Stimulated activated CD4-positive, alpha-beta T cell treated with anti-CD3 and anti-CD28 coated beads, Interleukin-4, amount 100 ng/mL, for 4 hours (primary cell): ENCODE measurements at regions not wholly inside any gene's neighbourhood (a gene's known extent, or its start where the extent isn't known, plus 50 kb on each side); places are given as distances from the start of the nearest gene placed in this dataset.

ENCODE experiments used
- DNase-seq, 2 experiments: peaks; one replicate each; pipeline ENCODE4 v3.0.0-alpha.2; 2020

DNA sequence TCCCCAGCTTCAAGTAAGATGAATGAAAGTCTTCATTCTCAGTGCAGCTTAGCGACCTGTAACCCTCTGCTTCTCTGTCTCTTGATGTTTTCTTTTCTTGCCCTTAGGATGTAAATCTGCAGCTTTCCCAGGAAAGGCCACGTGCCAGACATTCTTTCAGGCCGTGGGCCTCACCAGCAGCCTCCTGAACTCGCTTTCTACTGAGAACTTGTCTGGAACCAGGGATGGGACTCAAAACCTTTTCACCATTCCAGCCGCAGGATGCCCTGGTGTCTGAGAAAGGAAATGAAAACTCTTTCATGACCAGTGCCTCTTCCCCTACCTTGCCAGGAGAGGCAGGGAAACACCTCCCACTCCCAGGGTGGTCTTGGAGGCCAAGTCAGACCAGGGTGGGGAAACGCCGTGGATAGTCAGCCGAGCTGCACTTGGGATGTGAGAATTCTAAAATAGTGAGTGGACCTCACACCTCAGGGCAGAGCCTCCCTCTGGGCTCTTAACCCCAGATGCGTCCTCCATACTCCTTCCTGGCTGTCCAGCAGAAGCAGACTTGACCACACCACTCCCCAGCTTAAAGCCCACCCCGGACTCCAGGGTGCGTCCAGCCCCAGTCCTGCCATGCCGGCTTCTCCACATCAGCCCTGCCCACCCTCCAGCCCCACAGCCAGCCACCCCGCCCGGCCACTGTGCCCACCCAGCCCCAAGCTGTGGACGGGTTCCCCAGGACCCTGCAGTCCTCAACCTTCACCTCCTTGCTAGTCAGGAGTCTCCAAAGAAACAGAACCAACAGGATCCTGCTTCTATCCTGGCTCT, 115.5 kb downstream of the TWIST2 start:
- DNase-seq = no peak

DNA sequence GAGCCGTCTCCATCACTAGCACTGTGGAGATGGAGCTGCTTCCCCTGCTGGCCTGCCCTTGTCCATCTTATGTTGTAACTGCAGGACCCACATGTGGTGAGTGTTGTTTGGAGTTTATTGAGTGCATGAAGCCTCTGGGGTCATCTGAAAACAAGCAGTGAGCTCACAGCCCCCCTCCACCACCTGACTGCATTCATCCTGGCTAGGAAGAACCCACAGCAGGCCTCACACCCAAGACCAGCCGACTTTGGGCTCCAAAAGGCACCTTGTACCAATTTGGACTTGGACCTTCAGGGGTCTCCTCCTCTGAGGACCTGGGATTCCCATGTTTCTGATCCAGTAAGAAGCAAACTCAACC, 116.1 kb downstream of the TWIST2 start:
- no peak for DNase-seq

DNA sequence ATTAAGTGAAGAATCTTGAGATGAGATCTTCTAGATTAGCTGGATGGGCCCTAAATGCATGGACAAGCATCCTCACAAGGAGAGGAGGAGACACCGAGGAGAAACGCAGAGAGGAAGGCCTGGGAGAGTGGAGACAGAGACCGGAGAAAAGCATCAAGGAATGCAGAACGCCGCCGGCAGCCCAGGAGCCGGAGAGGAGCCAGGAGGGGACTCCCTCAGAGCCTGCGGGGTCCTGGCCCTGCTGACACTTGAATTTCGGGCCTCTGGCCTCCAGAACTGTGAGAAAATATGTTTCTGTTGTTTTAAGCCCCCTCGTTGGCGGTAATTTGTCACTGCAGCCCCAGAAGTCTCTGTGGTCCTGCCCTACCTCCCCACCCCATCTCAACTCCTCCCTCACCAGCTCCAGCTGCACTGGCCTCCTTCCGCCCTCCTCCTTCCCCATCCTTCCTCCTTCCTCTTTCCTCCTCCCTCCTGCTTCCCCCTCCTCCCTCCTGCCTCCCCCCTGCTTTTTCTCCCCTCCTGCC, 116.7 kb downstream of the TWIST2 start:
- no peak for DNase-seq

DNA sequence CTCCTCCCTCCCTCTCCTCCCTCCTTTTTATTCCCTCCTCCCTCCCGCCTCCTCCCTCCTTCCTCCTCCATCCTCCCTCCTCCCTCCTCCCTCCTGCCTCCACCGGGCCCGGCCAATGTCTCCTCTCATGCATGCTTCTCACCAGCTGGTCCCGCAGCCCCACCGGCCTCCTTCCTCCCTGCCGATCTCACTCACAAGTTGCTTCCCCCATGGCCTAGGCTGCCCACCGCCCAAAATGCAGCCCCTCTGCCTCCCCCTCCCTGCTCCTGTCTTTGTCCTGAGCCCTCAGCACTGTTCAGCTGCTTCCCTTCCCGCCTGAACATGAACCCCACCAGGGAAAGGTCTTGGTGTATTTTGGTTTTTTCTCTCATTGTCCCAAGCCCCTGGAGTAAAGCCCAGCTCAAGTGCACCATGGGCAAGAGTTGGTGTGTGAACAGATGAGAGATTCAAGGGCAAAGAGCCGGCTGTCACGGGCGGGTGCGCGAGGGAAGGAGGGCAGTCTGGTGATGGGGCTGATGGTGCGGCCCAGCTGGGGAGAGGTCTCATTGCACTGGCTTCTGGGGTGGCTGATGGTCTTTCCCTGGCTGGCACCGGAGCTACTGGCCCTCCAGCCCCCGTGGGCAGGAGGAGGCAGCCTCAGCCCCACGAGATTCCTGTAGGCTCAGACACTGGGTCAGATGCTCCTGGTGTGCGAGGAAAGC, 117.6 kb downstream of the TWIST2 start:
- DNase-seq = no peak

DNA sequence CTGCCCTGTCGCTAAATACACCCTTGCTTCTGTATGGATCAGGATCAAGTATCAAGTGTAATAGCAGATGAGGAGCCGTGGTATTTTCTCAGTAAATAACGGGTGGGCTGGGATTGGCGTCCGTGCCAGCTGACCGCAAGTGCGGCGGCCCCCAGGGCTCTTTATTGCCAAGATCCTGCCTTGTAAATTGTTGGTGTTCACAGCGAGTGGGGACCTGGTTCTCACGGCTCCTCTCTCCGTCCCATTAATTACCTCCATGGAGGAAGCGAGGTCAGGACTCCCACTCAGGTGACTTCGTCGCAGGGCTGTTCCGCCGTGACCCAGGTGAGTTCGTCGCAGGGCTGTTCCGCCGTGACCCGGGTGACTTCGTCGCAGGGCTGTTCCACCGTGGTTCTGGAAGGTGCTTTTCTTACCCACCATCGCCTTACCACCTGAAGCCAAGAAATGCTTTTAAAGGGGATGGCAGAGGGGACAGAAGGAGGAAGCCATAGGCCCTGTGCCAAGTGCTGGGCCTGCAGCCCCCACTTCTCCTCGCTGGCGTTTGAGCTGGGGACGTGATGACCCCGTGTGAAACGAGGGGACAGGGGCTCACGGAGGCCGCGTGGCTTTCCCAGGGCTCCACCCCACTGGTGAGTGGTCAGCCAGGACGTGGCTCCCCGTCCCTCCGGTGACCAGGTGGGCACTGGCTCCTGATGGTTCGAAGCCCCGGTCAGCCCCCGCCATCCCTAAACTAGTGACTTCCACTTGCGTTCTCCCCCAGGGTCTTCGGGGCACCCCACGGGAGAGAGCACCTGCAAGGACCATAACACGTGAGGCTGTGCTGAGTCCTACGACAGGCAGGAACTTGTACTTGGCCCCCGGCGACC, 118.4 kb downstream of the TWIST2 start:
- no peak for DNase-seq

DNA sequence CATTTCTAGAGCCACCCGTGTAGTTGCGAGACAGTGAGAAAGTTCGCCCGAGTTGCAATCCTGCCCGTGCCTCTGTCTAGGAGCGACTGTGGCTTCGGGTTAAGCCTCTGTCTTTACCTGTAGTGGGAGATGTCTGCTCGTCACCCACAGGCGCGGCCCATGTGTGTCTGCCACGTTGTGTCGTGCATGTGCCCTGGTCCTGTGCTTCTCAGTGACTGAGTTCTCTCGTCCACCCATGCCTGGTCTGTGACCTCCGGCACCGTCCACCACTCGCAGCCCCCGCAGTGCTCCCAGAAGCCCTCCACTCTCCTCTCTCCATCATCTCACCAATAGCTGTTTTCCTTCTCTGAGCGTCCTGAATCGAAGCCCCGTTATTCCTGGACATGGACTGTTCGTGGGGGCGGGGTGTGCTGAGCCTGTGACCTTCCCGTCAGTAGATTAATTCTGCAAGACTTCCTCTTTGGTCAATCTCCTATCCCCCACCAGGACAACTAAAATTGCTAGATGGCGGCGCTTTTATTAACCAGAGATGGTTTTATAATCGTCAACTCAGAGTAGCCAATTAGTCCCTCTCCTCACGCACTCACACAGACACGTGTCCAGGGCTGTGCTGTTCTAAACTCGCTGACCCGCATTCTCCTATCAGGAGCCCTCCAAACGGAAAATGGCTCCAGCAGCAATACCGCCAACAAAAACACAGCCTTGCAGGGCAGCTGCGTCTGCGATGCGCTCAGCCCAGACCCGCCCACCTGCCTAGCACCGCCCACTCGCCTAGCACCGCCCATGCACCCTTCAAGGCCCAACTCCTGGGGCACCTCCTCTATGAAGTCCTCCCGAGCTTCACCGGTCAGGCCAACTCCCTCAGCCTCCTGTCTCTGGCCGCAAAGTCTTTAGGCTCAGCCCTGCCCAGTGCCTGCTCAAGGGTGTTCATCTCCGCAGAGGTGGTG, 119.4 kb downstream of the TWIST2 start:
- no peak for DNase-seq

DNA sequence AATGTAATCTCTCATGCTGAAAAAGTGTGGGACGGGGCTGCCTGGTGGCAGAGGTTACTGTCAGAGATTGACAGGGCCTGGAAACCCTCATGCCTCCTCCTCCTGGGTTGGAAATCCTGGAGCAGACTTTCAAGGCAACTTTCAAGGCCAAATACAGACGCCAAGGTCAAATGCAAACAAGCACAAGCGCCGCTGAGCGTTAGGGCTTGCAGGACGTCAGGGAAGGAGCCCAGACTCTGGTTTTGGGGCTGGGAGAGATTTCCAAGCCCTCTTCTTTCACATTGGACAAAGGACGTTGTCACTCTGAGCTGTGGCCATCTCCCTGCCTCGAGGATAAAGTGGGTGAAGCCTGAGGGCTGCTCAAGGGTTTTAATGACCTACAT, 120.1 kb downstream of the TWIST2 start:
- no peak for DNase-seq

DNA sequence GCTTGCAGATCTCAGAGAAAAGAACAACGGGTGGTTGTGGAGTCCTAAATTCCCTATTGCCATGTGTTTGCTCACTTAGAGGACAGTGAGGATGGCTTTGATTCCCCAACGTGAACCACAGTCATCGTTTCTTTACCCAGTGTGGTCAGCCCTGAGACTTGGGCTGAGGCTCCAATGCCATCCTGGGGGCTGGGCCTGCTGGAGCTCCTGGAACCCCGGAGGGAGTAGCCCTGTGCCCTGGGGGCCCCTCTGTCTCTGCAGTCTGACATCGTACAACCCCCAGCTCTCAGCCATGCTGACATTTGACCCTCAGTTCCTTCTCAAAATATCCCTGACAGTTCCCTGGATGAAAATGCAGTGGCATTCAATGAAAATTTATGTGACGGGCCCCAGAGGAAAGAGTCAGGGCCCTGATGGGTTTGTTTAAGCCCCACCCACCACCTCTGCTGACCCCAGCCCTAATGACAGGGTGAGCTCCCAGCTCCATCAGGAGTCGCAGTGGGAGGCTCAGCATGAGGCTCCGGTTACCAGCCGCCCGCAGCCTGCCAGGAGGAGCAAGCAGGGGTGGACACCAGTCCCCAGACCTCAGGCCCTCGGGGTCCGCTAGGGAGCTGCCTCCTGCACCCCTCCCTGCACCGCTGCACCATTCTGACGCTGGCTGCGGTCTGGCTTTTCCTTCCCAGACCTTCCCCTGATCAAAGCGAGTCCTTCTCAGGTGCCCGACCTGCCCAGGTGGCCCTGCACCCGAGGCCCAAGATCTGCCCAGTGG, 120.9 kb downstream of the TWIST2 start:
- DNase-seq = no peak

DNA sequence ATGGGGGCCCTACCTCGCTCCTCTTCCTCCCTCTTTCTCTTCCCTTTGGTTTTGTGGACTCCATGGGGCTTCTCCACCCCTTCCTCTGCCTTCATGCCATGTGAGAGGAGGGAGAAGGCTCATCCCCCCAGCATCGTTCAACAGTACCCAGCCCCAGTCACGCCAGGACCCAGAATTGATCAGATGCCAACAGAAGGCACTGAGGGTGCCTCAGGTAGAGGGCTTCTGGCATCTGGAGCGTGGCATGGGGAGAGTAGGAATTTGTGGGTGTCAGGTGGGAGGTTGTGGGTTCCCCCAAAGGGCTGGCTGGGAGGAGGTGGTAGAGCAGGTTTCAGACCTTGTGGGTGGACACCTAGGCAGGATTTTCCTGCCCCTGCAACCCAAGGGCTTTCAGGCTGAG, 122.0 kb downstream of the TWIST2 start:
- DNase-seq = no peak

DNA sequence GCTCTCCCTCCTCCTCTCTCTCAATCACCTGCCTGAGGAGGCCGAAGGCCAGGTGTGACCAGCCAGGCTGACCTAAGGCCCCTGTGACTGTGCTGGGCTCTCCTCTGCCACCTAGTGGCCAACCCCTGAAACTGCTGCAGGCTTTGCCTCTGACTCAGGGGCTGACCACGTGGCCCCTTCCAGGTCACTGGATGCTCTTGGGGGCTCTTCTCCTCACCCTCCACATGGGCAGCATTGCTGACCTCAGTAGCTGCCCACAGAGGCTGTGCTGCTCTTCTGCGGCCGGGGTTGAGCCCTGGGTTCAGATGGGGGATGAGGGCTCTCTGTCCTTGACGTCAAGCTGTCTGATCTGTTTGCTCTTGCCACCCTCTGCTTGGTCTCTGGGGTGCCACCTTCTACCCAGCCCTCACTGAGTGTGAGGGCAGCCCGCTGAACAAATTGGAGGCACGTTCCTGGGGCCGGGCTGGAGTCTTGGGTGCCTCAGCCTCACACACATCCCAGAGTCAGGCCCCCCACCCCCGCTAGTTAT, 122.7 kb downstream of the TWIST2 start:
- peak; percentile 17 to 38 for DNase-seq

DNA sequence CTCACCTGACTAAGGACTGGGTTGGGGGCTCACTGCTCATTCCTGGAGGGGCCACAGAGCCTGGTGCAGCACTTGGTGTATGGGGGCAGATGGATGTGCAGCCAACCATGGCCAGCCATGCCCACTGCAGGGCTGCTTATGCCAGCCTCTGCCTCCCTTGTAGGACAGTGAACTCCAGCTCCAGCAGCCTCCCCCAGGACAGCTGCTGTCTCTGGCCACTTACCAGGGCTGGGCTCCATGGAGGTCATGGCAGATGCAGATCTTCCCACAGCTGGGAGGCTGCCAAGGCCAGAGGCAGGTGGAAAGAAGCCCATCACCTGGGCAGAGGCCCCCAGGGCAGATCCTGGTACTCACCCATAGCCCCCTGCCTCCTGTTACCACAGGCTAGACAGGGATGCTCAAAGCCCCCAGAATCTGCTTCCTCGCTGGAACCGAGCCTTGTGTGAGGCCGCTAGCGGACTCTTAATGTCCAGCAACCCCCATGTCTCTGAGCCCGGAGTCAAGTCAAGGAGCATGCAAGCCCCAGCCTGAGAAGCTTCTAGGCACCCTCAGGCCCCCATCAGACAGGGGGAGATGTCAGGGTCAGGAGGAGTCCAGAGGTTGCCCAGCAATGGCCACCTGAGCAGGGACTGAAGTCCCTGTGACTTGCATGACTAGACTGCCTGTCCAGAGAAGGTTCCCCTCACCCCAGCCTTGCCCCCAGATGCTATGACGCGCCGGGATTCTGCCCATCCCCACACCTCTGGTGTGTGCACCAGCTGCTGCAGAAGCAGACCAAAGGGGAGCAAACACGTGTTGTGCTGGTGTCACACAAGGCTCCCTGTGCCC, 123.6 kb downstream of the TWIST2 start:
- DNase-seq = no peak

DNA sequence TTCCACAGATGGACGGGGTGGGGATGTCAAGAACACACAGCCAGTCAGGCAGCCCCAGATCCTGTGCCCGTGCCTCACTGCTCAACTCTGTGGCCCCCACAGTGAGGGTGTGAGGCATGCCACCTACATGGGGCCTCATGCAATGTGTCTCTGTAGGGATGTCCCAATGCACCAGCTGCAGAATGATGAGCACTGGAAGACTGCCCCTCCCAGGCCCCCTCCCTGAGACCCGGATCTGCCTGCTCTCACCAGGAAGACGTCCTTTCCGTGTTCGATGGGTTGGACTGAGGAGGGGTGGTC, 124.2 kb downstream of the TWIST2 start:
- DNase-seq = no peak

DNA sequence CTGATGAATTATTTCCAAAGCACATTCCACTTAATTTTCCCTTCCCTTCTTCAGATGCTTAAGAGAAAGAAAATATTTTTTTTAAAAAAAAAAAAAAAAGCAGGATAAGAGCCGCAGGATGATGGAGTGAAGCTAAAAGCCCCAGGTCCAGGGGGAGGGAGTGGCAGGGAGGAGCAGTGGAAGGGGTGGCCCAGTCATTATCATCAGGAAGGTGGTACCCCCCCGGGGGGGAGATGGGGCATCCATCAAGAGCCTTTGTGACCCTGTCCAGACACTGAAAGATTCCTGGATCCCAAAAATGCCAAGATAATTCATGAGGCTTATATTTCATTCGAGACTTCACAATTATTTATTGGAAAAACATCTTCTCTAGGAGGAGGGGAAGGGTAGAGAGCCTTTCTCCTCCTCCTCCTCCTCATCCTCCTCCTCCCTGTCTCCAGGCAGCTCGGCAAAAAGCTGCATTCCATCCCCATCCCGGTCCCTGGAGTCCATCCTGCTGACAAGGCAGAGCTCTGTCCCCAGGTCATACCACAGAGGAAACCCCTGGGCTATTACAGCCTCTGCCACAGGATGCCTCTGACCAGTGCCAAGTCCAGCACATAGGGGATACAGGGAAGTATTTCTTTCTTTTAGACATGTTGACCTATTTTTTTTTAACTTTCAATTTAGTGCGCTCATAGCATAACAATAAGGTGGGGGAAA, 125.3 kb downstream of the TWIST2 start:
- no peak for DNase-seq

DNA sequence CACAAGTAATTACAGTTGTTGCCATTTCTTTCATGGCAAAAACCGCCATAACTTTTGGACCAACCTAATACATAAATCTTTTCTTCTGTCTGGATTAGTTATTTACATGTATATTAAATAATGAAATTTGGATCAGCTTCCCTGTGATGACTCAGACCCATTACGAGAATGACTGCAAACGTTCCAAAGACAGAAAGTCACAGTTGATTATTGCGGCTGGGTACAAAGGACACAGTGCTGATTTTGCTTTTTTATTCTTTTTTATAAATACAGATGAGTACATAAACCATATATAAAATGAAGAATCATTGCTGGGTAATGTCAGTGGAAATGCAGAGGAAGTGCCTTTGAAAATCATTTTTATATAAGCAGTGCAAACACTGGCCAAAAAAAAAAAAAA, 126.2 kb downstream of the TWIST2 start:
- DNase-seq = no peak

DNA sequence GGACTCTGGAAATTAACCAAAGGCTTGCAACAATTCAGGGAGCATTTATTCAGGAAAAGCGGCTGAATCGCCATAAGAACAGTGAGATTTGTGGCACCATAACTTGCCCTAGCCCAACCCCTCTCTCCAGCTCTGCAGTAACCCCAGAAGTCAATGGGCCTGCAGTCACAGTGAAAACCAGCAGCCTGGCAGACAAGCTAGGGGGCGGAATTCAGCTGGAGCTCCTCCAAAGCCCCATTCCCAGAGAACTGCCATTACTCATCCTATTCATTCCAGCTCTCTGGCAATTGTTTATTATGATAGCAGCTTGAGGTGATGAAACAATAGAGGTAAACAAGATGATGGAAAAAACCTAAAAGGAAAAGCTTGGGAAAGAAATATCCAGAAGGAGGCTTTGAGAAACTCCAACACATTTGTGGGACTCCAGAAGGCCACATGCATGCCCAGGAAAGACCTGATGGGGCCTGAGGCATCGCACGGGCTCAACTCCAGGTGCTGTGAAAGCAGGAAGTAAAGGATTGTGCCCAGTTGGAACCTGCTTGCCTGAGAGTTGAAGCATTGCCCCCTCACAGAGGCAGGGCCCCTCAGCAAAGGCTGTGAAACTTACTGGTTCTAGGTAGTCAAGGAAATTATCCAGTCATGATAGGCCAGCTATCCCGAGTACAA, 126.7 kb downstream of the TWIST2 start:
- no peak for DNase-seq

DNA sequence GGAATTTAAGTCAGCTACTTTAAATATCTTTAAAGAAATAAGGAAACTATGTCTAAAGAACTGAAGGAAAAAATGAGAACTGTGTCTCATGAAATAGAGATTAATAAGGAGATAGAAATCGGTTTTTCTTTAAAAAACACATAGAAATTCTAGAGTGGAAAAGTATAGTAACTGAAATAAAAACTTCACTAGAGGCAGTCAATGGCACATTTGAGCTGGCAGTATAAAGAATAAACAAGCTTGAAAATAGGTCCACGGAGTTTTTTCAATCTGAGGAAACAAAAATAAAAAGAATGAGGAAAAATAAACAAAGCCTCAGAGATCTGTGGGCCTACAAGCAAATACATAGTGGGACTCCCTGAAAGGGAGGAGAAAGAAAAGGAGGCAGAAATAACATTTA, 127.5 kb downstream of the TWIST2 start:
- DNase-seq = no peak

DNA sequence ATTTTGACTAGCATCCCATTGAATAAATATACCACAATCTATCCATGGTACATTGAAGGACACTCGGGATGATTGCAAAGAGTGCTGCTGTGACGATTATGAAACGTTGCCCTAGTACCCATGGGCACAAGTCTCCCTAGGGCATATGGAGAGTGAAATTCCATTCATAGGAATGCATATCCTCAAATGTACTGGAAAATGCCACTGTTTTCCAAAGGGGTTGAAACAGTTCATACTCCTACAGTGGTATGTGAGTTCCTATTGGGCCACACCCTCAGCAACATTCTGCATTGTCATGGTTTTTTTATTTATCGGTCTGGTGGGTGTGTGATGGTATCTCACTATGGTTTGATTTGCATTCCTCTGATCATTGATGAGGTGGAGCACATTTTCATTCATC, 130.6 kb downstream of the TWIST2 start:
- DNase-seq = no peak

DNA sequence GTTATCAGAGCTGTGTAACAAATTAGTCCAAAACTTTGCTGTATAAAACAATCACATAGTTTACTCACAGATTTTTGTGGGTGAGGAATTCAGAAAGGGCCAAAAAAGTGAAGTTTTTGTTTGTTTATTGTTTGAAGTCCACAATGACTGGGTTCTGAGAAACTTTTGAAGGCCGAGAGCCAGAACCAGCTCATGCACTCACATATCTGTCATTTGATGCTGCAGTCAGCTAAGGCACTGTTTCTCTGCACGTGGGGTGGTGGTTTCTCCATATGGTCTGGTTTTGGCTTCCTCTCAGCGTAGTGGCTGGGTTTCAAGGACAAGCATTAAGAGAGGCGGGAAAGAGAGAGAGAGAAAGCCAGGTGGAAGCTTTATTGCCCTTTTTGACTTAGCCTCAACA, 131.8 kb downstream of the TWIST2 start:
- DNase-seq = no peak

DNA sequence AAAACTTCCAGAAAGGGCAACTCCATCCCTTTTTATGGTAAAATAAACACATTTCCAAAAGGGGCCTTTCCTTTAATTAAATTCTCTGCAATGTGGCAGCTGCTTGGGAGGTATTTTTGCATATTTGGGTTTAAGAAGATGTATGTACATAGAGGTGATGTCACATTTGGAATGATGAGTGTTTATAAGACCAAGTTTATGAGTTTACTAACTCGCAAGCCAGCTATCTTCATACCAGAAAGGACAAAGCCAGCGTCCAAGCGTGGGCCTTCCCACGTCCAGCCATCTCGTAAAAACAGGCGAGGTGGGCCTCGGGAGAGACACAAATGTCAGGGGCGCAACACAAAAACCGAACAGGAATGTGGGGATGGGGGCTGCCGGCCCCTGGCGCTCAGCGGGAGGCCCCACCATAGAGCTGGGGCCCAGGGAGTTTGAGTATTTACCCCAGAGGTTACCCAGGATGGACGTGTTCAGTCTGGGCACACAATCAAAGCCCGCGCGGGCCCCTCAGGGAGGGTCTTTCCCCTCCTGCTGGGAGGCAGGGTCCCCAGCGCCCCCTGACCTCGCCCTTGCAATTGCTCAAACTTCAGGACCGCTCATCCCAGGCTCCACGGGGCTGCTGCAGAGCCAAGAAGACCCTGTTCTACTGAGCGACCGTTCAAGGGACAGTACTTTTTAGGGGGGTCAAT, 137.3 kb downstream of the TWIST2 start:
- DNase-seq = no peak
